KG1 (cell line): ENCODE measurements at regions not wholly inside any gene's neighbourhood (a gene's known extent, or its start where the extent isn't known, plus 50 kb on each side); places are given as distances from the start of the nearest gene placed in this dataset.

Experiments used
- DNase-seq: peaks from one replicate; lab custom pipeline; 2025; lab: John Stamatoyannopoulos, UW

DNA sequence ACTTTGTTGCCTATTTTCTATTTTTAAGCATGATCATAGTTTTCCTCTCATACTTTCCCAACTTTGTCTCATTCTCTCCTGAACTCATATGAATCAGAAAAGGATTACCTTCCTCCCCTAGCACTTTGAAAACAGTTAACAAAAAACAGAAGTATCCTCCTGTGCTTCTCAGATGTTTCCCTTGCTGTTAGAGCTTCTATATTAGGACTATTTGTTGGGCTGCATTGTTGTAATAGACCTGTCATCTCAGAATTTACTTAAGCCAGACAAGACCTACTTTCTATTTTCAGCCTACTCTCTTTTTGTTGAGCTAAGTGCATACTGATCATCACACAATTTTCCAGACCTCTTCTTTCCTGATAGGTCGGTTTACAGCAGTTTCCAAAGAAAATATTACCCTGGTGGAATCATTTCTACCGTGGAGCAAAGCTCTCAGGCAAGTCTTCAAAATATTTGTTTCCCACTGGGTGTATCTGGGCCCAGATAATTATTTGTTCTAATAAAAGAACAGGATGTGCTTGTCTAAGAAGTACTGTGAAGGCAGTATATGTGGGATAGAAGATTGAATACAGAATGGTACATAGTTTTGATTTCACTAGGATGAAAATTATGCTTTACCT is 411.9 kb upstream of the KLF6 start:
- DNase-seq, result no peak

DNA sequence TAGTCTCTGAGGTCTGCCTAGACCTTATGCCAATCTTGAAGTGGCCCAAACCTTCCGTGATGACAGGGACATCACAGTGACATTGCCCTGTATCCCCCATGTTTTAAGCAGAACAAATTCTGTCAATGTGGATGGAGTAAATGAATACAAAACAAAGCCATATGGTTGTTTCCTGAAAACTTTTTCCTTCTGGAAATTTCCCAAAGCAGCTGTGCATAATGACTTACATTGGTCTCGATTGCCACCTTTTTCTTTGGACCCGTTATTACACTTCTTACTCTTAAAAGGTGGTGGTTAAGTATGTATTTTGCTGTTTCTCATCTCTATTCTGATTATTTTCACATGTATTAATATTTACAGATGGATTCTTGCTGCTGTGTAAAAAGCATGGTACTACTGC is 411.2 kb upstream of the KLF6 start:
- DNase-seq, result no peak

DNA sequence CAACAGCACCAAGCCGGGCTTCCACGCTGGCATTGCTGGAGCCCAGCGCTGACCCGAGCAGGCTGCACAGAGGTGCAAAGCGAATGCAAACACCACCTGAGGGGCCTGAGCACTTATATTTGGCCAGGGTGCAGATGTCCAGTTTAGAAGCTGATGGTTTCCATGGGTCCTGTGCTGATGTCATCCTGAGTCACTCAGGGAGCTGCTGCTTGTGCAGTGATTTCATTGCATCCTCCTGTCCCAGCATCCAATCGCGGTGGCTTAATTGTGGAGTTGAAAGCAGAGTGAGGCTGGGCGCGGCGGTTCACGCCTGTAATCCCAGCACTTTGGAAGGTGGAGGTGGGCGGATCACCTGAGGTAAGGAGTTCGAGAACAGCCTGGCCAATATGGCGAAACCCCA is 410.2 kb upstream of the KLF6 start:
- DNase-seq, result no peak

DNA sequence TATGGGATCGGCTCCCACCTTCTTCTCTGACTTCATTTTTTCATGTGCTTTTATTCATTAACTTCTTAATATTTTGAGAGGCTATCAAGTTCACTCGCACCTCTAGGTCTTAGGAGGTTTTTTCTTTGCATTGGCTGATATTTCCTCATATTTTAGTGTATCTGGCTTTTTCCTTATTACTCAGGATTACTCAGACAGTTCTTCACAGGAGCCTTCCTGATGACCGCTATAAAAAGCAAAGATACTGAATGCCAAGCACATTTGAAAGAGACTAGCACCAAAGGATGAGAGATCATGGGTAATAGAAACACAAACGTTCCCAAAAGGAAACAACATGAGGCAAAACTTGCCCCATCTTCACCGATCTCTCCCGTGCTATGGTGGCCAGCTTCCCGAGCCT is 409.2 kb upstream of the KLF6 start:
- DNase-seq, result no peak

DNA sequence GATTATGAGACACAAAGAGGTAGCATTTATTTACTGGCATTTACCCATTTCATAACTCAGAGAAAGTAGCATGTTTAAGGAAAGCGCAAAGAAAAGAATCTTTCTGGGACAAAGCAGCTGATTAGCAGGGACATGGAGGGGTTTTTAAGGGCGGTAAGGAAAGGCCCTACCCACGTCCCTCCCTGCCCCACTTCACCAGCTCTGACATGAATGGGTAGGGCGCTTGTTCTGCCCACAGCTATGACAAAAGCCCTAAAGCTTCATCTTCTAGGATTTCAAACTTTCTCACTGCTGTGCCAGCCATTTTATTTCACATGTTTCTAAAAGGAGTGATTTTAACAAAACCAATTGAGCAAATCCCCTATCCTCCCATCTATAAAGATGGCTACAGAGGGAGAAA is 406.9 kb upstream of the KLF6 start:
- DNase-seq, result no peak

DNA sequence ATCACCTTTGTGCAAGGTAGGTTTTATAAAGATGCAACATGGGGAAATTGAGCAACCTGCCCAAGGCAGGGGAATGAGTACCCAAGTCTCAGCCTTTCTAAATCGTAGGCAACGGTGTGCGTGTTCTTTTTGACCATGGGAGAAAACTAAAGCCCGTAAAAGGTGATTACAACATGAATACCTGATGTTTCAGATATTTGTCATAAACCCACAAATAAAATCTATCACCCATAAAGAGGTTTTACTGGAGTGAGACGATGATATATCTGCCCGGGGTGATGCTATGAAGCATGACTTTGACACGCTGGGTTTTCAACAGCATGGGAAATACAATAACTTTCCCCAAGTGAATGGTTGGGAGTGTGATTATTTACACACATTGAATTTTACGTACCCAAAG is 406.3 kb upstream of the KLF6 start:
- no peak for DNase-seq

DNA sequence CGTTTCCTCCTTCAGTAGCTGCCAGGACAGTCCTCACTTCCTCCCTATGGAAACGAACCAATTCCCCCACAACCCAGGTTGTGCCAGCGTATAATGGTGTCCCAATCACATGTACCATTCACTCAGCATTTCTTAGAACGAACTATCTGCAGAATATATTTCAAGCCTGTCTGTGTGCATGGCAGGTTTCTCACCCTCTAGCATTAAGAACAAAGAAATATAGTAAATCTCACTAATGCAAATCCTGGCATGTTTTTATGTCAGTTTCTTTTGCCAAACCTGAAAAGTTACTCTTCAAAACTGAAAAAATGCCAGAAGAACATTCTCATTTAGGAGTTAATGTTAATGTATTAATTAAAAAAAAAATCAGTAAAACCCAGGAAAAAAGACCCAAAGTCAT is 405.9 kb upstream of the KLF6 start:
- DNase-seq, result no peak

DNA sequence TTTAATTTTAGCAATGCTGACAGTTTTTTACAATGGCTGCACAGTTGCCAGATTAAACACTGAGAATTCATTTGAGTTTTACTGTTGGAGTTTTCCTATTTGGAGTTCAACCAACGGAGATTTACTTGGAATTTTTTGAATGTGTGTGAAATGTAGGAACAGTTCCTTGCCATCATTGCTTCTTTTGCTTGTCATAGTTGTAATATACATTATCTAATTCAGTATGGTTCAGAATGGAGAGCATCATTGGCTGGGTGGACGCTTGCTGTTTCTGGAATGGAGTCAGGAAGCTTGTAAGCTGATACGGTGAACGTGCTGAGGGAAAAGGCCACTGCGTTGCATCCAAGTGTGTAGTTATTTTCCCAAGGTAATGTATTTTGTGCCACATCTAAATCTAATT is 404.3 kb upstream of the KLF6 start:
- no peak for DNase-seq

DNA sequence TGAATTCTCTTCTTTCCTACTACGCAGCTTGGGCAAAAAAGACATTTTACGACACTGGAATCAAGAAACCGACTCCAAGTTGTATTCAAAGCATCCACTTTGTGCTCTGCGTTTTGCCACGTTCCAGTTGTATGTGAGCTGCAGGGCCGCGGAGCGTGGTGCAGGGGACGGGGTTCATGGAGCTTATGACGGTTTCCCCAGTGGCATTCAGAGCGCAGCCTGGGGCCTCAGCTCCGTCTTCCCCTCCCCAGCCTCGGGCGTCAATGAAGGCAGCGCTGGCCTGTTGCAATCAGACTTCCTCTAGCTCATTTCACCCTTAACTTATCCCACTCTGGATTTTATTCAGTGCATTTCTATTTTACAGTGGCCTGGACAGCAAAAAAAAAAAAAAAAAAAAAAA is 403.4 kb upstream of the KLF6 start:
- no peak for DNase-seq

DNA sequence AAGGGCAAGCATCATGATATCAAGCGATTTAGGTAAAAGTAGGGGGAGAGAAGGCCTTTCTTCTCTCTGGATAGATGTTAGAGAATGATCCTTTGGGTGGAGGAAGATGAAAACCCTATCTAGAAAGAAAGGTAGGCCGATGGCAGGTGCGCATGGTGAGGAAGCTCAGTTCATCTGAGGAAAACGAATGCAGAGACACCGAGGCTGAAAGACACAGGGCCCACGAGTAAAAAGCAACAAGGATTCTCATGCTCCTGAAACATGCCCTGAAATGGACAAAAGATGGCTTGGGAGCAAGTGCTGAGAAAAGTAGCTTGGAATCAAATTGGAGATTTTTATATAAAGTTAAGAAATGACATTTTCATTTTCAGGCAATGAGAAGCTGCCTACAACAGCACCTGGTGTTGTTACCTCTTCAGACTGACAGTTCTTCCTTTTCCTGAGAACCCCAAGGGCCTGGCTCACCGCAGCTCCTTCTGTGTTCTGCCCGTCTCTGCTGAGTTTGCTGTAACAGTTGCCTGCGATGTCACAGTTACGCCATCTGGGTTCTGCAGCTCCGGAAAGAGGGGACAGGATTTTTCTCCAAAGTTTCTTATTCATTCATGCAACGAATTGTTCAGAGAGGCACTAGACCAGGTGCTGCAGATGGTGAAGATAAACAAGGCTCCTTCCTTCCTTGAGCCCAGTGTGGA is 402.0 kb upstream of the KLF6 start:
- no peak for DNase-seq

DNA sequence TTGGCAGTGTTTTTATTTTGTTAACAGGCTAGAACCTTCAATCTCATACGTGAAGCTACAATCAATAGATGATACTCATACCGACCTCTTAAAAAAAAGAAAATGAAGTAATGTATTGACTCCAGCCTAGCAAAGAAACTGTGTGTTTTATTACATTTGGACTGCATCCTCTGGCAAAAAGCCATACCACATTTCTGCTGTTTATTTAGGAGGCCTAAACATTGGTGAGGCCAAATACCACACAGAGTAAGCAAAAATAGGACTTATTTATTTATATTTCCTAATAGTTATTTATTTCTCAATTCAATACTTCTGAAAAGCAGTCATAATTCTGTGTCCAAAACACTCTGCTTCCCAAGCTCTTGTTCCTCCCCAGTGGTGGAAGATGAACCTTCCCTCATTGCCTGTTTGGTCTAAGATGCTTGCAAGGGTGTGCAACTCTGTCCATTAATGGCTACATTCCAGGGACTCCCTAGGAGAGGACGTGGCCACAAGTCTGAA is 398.8 kb upstream of the KLF6 start:
- DNase-seq, result no peak

DNA sequence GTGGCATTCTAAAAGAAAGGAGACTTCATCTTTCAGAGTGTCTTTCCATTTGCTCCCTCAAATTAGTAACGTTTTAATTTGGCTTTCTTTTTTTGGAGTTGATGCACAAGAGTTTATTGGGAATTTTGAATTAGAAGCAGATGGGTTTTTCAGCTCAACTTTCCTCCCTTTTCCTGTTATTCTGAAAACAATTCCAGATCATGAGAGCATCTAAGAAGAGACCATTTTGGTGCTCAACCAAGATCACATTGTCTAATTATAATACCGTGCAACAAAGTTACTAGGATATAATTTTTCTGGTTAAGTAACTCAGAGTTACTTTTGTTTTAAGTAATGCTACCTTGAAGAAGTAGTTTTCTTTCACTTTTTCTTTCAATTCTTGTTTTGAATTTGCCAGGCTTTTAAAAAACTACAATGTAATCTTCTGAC is 396.6 kb upstream of the KLF6 start:
- DNase-seq, result no peak

DNA sequence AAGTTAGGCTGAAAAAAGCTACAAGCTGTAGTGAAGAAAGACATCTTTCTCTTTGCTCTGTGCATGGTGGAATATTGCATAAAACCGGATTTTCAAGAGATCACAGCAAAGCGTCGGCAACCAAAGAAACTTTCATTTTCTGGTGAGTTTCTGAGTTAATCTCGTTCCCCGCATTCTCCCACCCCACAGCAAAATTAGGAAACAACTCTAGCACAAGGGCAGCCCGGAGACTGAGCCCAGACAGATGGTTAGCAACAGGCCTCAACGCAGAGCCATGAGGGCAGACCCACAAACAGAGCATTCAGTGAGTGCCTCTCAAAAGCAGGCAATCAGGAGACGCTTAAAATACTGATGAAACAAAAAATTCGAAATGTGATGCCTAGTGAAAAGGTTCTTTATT is 396.1 kb upstream of the KLF6 start:
- no peak for DNase-seq

DNA sequence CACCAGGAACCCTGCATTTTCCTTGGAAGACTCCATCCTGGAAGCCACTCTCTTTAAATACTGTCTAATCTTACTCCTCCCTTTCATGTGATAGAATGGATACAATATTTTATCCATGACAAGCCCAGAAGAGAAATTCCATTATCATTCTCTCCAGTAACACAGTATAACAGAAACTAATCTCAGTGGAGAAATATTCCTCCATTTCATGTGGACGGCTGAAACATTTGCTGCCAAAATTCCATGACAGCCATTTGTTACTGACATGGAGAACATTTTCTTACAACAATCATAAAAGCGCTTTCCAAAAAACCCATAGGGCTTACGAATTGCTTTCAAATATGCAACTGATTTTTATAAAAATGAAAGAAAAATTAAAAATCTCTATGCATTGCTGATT is 392.8 kb upstream of the KLF6 start:
- DNase-seq, result no peak

DNA sequence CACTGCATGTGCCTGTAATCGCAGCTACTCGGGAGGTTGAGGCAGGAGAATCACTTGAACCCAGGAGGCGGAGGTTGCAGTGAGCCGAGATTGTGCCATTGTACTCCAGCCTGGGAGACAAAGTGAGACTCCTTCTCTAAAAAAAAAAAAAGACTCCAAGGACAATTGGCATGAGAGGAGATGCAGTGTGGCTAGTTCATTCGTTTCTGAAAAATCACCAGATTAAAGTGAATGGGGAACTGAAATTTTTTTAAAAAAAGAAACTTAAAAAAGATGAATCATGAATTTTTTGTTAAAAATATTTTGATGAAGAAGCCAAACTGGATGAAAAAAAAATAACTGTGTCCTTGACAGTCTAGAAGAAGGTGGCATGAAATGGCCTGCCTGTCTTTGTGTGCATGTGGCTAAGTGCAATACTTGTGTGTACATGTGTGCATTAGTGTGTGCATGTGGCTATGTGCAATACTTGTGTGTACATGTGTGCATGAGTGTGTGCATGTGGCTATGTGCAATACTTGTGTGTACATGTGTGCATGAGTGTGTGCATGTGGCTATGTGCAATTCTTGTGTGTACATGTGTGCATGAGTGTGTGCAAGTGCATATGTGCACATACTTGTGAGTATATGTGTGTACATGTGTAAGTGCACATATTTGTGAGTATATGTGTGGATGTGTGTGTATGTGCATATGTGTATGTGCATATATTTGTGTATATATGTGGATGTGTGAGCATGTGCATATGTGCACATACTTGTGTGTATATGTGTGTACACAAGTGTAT is 391.7 kb upstream of the KLF6 start:
- DNase-seq, result no peak

DNA sequence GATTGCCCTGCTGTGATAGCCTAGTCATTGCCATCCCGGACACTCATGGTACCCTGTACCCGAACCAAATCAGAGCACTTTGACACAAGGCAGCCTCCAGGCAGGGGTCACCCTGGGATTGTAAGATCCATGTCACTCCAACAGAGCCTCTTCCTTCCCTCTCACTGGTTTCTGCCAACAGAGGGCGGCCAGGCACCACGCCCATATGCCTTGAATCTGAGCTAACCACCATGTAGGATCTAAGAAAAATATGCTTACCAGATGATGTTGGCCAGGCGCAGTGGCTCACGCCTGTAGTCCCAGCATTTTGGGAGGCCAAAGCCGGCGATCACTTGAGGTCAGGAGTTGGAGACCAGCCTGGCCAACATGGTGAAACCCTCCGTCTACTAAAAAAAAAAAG is 389.2 kb upstream of the KLF6 start:
- DNase-seq, result no peak

DNA sequence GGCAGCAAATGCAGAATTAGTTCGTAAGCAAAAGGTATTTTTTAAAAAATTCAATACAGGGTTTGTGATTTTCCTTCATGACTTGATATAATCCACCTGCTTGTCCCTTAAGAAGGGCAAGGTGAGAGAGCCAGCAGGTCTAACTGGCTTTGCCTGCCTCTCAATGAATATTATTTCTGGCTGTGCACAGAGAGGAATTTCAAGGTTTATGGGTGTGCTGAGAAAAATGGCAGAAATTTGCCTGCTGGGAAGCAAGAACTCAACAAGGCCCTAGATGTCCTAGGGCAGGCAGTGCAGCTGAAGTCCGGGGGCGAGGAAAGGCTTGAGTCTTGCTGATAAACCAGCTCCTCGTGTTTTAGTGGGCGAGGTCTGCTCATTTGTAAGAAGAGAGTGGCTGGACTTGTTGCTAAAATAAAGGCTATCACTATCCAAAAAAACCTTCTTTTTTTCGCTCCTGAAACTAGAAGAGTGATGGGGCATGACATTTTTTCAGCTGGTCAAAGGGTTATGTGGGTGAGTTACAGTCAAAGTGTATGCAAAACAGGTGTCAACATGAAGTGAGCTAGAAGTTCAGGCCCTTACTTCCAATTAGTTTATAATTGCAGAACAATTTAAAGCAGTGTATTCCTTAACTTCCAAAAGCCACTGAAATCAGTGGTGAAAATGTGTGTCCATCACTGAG is 385.8 kb upstream of the KLF6 start:
- DNase-seq, result no peak

DNA sequence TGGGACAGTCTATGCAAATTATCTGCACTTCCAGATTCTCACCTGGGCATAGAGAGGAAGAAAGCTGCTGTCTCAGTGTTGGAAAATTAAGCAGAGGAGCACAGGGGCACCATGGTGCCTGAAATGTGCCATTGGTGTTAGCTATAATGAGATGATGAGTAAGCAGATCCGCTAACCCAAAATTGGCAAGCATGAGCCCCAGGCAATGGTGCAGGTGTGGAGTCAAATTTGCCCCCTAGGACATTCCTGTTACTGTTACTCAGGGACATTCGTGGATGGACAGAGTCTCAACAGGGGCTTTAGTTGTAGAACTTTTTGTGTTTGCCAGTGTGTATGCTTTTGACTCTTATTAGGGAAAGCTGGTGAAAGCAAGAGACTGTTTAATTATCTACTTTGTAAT is 385.2 kb upstream of the KLF6 start:
- no peak for DNase-seq

DNA sequence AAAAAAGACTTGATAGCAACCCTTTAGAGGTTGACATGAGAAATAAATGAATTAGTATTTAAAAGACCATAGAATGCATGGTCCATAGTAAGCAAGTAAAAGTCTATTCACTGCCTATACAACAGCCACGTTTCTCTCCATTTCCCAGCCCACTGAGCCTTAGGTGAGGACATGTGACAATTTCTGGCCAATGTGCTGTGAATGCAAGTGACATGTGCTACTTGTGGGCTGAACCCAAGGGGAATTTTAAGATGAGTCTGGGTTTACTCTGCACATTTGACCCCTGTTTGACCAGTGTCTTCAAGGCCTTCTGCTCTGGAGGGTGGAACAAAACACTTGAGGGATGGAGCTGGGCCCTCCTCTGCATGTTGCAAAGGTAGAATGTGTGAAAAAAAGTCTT is 384.4 kb upstream of the KLF6 start:
- no peak for DNase-seq

DNA sequence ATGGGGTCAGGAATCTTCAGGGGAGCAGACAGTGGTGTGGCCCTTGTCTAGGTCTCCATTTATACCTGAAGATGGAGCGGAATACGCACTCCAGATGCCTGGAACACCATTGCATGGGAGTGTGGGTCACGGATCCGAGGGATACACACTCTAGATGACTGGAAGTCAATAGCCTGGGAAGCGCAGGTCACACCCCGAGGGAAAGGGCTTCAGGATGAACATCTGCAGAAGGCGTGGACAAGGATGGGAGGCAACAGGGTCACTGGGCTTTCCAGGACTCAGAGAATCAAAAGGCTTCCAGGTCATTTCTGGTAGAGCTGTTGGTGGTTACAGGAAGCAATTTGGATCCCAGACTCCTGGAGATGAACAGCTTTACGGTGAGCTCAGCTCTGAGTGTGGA is 382.2 kb upstream of the KLF6 start:
- no peak for DNase-seq

DNA sequence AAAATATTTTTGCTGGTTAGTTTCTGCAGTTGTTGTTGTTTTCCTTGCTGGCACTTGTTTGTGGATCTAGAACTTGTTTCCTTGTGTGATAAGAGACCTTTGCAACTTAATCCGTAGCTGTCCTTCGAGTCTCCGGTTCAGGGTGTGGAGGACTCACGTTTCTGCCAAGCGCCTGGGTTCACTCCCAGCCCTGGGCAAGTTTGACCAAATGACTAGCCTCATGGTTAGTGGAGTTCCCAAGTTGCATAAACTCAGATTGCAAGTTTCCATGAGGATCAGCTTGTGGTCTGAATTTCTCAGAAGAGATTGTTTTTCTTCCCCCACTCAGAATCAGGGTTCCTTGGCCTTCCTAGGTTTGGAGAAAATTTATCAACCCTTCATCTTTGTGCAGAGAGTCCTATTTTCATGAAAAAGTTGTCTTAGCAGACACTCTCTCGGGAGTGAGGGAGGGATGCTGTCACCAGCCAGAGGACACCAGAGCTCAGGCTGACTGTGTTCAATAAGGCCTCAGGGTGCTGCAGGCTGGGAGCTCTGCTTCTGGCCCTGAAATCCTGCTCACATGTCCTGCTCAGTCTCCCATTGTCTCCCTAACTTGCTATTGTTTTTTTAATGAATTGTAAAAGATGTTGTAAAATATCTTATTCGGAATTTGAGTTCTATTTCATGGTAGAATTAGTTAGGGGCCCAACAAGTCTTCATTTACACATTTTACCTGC is 377.7 kb upstream of the KLF6 start:
- no peak for DNase-seq

DNA sequence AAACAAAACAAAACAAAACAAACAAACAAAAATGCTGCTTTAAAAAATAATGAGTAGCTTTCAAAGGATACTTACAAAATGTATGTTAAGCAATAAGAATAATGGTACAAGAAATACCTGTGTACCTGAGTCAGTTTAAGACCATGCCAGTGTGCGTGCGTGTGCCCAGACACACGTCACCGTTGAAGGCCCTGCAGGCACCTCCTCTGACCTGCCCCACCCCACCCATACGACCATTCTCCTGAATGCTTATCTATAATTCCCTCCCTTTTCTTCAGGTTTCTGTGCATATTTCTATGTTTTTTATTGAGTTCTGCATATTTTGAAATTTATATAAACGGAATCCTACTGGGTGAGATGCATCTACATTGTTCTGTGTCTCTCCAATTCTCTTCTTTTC is 374.2 kb upstream of the KLF6 start:
- no peak for DNase-seq
